ENCODE measurements at regions not wholly inside any gene's neighbourhood (a gene's known extent, or its start where the extent isn't known, plus 50 kb on each side); places are given as distances from the start of the nearest gene placed in this dataset.
A peak's percentile ranks its signal among the peaks of the same experiment; 100 is the strongest.

GRCh38 chr4:24637173-24637572, 52.8 kb upstream of the DHX15 start:
- WGBS, 2 donors (ENCODE audit: extremely low coverage in 2 of 2, insufficient read length in 2 of 2, insufficient replicate concordance in 1 of 2), result no CpG with 5 or more reads among the region's 13 CpGs
- H4K8ac ChIP-seq (ENCODE audit: low read depth, low read length), result no peak overlapping the region
- no peak overlapping the region for H2BK15ac ChIP-seq (ENCODE audit: low read length)
- peak overlapping the region; percentile 55 for H3K23ac ChIP-seq (ENCODE audit: low read depth, low read length, poor library complexity)
- H3K36me3 ChIP-seq (replicated peaks in 1 of 2; ENCODE audit: control insufficient read depth in 2 of 2, insufficient read depth in 2 of 2, low read length in 2 of 2), result no peaks in the 10 kb centered on the region
- no peak overlapping the region for H3K4me3 ChIP-seq (ENCODE audit: low read length in 2 of 2)
- H2BK12ac ChIP-seq (ENCODE audit: low read length), result no peak overlapping the region
- peak overlapping the region; percentile 80 for H3K18ac ChIP-seq (ENCODE audit: low read length)
- no peak overlapping the region for H3K4me2 ChIP-seq (ENCODE audit: insufficient read depth, low read length, poor library complexity, severe bottlenecking)
- H3K4ac ChIP-seq (ENCODE audit: low read length), result no peak overlapping the region
- DNase-seq (ENCODE audit: low spot score), result no peak
- H2BK120ac ChIP-seq (ENCODE audit: low read depth, low read length), result no peak overlapping the region
- no peak overlapping the region for H2AFZ ChIP-seq (ENCODE audit: low read length)
- no peaks in the 10 kb centered on the region for H3K79me1 ChIP-seq (ENCODE audit: low read depth, low read length)
- H2AK5ac ChIP-seq (ENCODE audit: low read depth, low read length), result no peak overlapping the region
- no peak overlapping the region for H4K91ac ChIP-seq (ENCODE audit: low read depth, low read length, poor library complexity)
- peaks cover 0 to 2% (median 2%) of the 10 kb centered on the region in 3 experiments for H3K27me3 ChIP-seq (ENCODE audit: control insufficient read depth in 3 of 3, insufficient read depth in 3 of 3, low read depth in 1 of 3, low read length in 3 of 3)
- no peak overlapping the region for H3K27ac ChIP-seq (replicated peaks; ENCODE audit: low read length)
- H3K9me3 ChIP-seq (replicated peaks in 1 of 2; ENCODE audit: control insufficient read depth in 2 of 2, insufficient read depth in 1 of 2, low read depth in 1 of 2, low read length in 2 of 2), result no peaks in the 10 kb centered on the region
- no peaks in the 10 kb centered on the region for H3K4me1 ChIP-seq (ENCODE audit: control insufficient read depth in 2 of 2, insufficient read depth in 1 of 2, low read depth in 1 of 2, low read length in 2 of 2)
- no peak overlapping the region for H2BK5ac ChIP-seq (ENCODE audit: low read length)
- no peak overlapping the region for H3K9ac ChIP-seq (ENCODE audit: low read depth, low read length, poor library complexity)
- no peak overlapping the region for H3K14ac ChIP-seq (ENCODE audit: low read length)

DNA sequence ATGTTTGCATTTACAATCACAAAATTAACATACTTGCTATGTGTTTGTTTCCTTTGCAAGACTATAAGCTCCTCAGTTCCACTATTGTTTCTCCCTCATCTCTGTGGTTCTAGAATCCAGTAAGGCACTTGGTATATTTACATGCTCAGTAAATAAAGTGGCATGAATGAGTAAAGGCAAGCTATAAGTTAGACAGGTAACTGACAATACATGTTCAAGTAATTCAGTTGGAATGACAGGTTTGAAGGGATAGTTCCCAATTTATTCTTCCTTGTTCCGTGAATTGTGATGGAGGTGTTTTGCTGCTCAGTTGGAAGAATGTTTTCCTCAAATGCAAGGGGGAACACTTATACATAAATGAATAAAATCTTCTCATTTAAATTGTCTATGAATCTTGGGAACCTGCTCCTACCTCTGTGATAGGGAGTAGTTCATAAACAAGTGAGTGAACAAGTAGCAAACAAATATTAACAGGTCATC, 54.1 kb upstream of the DHX15 start:
- Histone ChIP-seq H3K4me2 (ENCODE audit: insufficient read depth, low read length, poor library complexity, severe bottlenecking) (no peak overlapping the region), H3K27ac (replicated peaks; ENCODE audit: low read length) (no peak overlapping the region), H3K27me3 (ENCODE audit: control insufficient read depth in 3 of 3, insufficient read depth in 3 of 3, low read depth in 1 of 3, low read length in 3 of 3) (peaks cover 0 to 2% (median 2%) of the 10 kb centered on the region in 3 experiments), H2BK12ac (ENCODE audit: low read length) (no peak overlapping the region), H3K4me1 (ENCODE audit: control insufficient read depth in 2 of 2, insufficient read depth in 1 of 2, low read depth in 1 of 2, low read length in 2 of 2) (no peaks in the 10 kb centered on the region), H2AFZ (ENCODE audit: low read length) (no peak overlapping the region), H3K79me1 (ENCODE audit: low read depth, low read length) (no peaks in the 10 kb centered on the region), H2AK5ac (ENCODE audit: low read depth, low read length) (no peak overlapping the region), H3K4ac (ENCODE audit: low read length) (no peak overlapping the region), H3K9me3 (replicated peaks in 1 of 2; ENCODE audit: control insufficient read depth in 2 of 2, insufficient read depth in 1 of 2, low read depth in 1 of 2, low read length in 2 of 2) (no peaks in the 10 kb centered on the region), H3K14ac (ENCODE audit: low read length) (no peak overlapping the region), H4K8ac (ENCODE audit: low read depth, low read length) (no peak overlapping the region), H3K23ac (ENCODE audit: low read depth, low read length, poor library complexity) (no peak overlapping the region), H2BK120ac (ENCODE audit: low read depth, low read length) (no peak overlapping the region), H3K4me3 (ENCODE audit: low read length in 2 of 2) (no peak overlapping the region), H3K18ac (ENCODE audit: low read length) (no peak overlapping the region), H3K36me3 (replicated peaks in 1 of 2; ENCODE audit: control insufficient read depth in 2 of 2, insufficient read depth in 2 of 2, low read length in 2 of 2) (no peaks in the 10 kb centered on the region), H4K91ac (ENCODE audit: low read depth, low read length, poor library complexity) (no peak overlapping the region), H2BK5ac (ENCODE audit: low read length) (no peak overlapping the region), H3K9ac (ENCODE audit: low read depth, low read length, poor library complexity) (no peak overlapping the region), H2BK15ac (ENCODE audit: low read length) (no peak overlapping the region)
- no peak for DNase-seq (ENCODE audit: low spot score)
- no CpG with 5 or more reads among the region's 1 CpG for WGBS, 2 donors (ENCODE audit: extremely low coverage in 2 of 2, insufficient read length in 2 of 2, insufficient replicate concordance in 1 of 2)

DNA sequence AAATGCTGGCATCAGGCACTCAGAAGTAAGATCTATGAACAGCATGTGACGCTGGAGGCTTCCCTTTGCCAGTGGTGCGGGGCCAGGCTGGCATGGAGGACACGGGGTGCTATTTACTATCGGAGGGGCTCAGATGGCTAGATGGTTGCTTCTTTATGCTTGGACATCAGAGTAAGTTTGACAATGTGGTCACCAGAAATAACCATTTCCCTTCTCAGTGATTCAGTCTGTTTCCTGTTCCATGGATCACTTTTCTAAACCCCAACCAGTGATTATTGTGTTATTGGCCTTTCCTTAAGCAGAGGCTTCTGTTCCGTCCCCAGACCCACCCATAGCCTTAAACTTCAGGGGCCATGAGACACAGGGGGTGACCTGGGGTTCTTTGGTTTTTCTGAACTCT, 55.4 kb upstream of the DHX15 start:
- Histone ChIP-seq H3K4me2 (ENCODE audit: insufficient read depth, low read length, poor library complexity, severe bottlenecking) (no peak overlapping the region), H3K9ac (ENCODE audit: low read depth, low read length, poor library complexity) (no peak overlapping the region), H3K36me3 (replicated peaks in 1 of 2; ENCODE audit: control insufficient read depth in 2 of 2, insufficient read depth in 2 of 2, low read length in 2 of 2) (no peaks in the 10 kb centered on the region), H3K79me1 (ENCODE audit: low read depth, low read length) (no peaks in the 10 kb centered on the region), H2BK120ac (ENCODE audit: low read depth, low read length) (no peak overlapping the region), H2AK5ac (ENCODE audit: low read depth, low read length) (no peak overlapping the region), H3K14ac (ENCODE audit: low read length) (no peak overlapping the region), H3K27me3 (ENCODE audit: control insufficient read depth in 3 of 3, insufficient read depth in 3 of 3, low read depth in 1 of 3, low read length in 3 of 3) (peaks cover 0 to 2% (median 2%) of the 10 kb centered on the region in 3 experiments), H3K4me1 (ENCODE audit: control insufficient read depth in 2 of 2, insufficient read depth in 1 of 2, low read depth in 1 of 2, low read length in 2 of 2) (no peaks in the 10 kb centered on the region), H4K8ac (ENCODE audit: low read depth, low read length) (no peak overlapping the region), H3K18ac (ENCODE audit: low read length) (no peak overlapping the region), H3K27ac (replicated peaks; ENCODE audit: low read length) (no peak overlapping the region), H3K4me3 (ENCODE audit: low read length in 2 of 2) (peak overlapping the region in 1 of 2 donors; percentile 61), H2BK15ac (ENCODE audit: low read length) (no peak overlapping the region), H3K4ac (ENCODE audit: low read length) (no peak overlapping the region), H2BK12ac (ENCODE audit: low read length) (no peak overlapping the region), H4K91ac (ENCODE audit: low read depth, low read length, poor library complexity) (no peak overlapping the region), H2BK5ac (ENCODE audit: low read length) (no peak overlapping the region), H3K9me3 (replicated peaks in 1 of 2; ENCODE audit: control insufficient read depth in 2 of 2, insufficient read depth in 1 of 2, low read depth in 1 of 2, low read length in 2 of 2) (no peaks in the 10 kb centered on the region), H3K23ac (ENCODE audit: low read depth, low read length, poor library complexity) (no peak overlapping the region), H2AFZ (ENCODE audit: low read length) (no peak overlapping the region)
- no CpG with 5 or more reads among the region's 5 CpGs for WGBS, 2 donors (ENCODE audit: extremely low coverage in 2 of 2, insufficient read length in 2 of 2, insufficient replicate concordance in 1 of 2)
- no peak for DNase-seq (ENCODE audit: low spot score)

GRCh38 chr4:24640366-24640765, 56.0 kb upstream of the DHX15 start:
- no peak for DNase-seq (ENCODE audit: low spot score)
- no CpG with 5 or more reads among the region's 7 CpGs for WGBS, 2 donors (ENCODE audit: extremely low coverage in 2 of 2, insufficient read length in 2 of 2, insufficient replicate concordance in 1 of 2)
- H4K91ac ChIP-seq (ENCODE audit: low read depth, low read length, poor library complexity), result no peak overlapping the region

More at GRCh38 chr4:24640366-24640765, 56.0 kb upstream of the DHX15 start:
- Histone ChIP-seq H3K27ac (replicated peaks; ENCODE audit: low read length) (no peak overlapping the region), H3K79me1 (ENCODE audit: low read depth, low read length) (no peaks in the 10 kb centered on the region), H3K4me2 (ENCODE audit: insufficient read depth, low read length, poor library complexity, severe bottlenecking) (no peak overlapping the region), H2AK5ac (ENCODE audit: low read depth, low read length) (no peak overlapping the region), H3K27me3 (ENCODE audit: control insufficient read depth in 3 of 3, insufficient read depth in 3 of 3, low read depth in 1 of 3, low read length in 3 of 3) (peaks cover 0 to 2% (median 2%) of the 10 kb centered on the region in 3 experiments), H2BK12ac (ENCODE audit: low read length) (no peak overlapping the region), H2BK5ac (ENCODE audit: low read length) (no peak overlapping the region), H3K4me3 (ENCODE audit: low read length in 2 of 2) (no peak overlapping the region), H3K9me3 (replicated peaks in 1 of 2; ENCODE audit: control insufficient read depth in 2 of 2, insufficient read depth in 1 of 2, low read depth in 1 of 2, low read length in 2 of 2) (no peaks in the 10 kb centered on the region), H2BK120ac (ENCODE audit: low read depth, low read length) (no peak overlapping the region), H4K8ac (ENCODE audit: low read depth, low read length) (no peak overlapping the region), H3K4ac (ENCODE audit: low read length) (no peak overlapping the region), H3K36me3 (replicated peaks in 1 of 2; ENCODE audit: control insufficient read depth in 2 of 2, insufficient read depth in 2 of 2, low read length in 2 of 2) (no peaks in the 10 kb centered on the region), H2BK15ac (ENCODE audit: low read length) (no peak overlapping the region), H3K18ac (ENCODE audit: low read length) (no peak overlapping the region), H3K14ac (ENCODE audit: low read length) (no peak overlapping the region), H3K9ac (ENCODE audit: low read depth, low read length, poor library complexity) (no peak overlapping the region), H2AFZ (ENCODE audit: low read length) (no peak overlapping the region), H3K4me1 (ENCODE audit: control insufficient read depth in 2 of 2, insufficient read depth in 1 of 2, low read depth in 1 of 2, low read length in 2 of 2) (no peaks in the 10 kb centered on the region), H3K23ac (ENCODE audit: low read depth, low read length, poor library complexity) (no peak overlapping the region)
